GM18511 (cell line): ENCODE measurements at regions not wholly inside any gene's neighbourhood (a gene's known extent, or its start where the extent isn't known, plus 50 kb on each side); places are given as distances from the start of the nearest gene placed in this dataset.
A peak's percentile ranks its signal among the peaks of the same experiment; 100 is the strongest.

ENCODE experiments used
- ATAC-seq: cut with Tn5 transposase; IDR thresholded peaks from one replicate; pipeline ENCODE4 v1.9.1; 2021; ENCODE audit warnings: mild to moderate bottlenecking, moderate library complexity; ENCODE audit not compliant: unreplicated experiment

- ATAC-seq = no peak
Measured at GRCh38 chr10:32174349-32174893, 118.2 kb upstream of the KIF5B start.

- no peak for ATAC-seq
Measured at GRCh38 chr10:32171204-32171603, 115.0 kb upstream of the KIF5B start.

GRCh38 chr10:32169556-32169955 is 113.3 kb upstream of the KIF5B start:
- ATAC-seq = no peak

- ATAC-seq = no peak
Measured at GRCh38 chr10:32167450-32167849, 111.2 kb upstream of the KIF5B start.

- ATAC-seq = no peak
Measured at GRCh38 chr10:32166365-32166764, 110.1 kb upstream of the KIF5B start.

- ATAC-seq = no peak
Measured at GRCh38 chr10:32163762-32164148, 107.5 kb upstream of the KIF5B start.

GRCh38 chr10:32163071-32163761 is 107.0 kb upstream of the KIF5B start:
- no peak for ATAC-seq

- ATAC-seq = no peak
Measured at GRCh38 chr10:32161586-32161985, 105.4 kb upstream of the KIF5B start.

- ATAC-seq = no peak
Measured at GRCh38 chr10:32160864-32161263, 104.6 kb upstream of the KIF5B start.

GRCh38 chr10:32159264-32159663 is 103.0 kb upstream of the KIF5B start:
- ATAC-seq = no peak

GRCh38 chr10:32156031-32156495 is 99.8 kb upstream of the KIF5B start:
- ATAC-seq = no peak

GRCh38 chr10:32155075-32155516 is 98.9 kb upstream of the KIF5B start:
- ATAC-seq = no peak

- no peak for ATAC-seq
Measured at GRCh38 chr10:32153931-32154330, 97.7 kb upstream of the KIF5B start.

GRCh38 chr10:32153252-32153651 is 97.0 kb upstream of the KIF5B start:
- ATAC-seq = no peak

GRCh38 chr10:32151871-32152270 is 95.6 kb upstream of the KIF5B start:
- ATAC-seq = no peak

GRCh38 chr10:32150532-32151101 is 94.4 kb upstream of the KIF5B start:
- ATAC-seq = no peak

- peak; percentile 85 for ATAC-seq
Measured at GRCh38 chr10:32149252-32149955, 93.2 kb upstream of the KIF5B start.

- ATAC-seq = peak; percentile 13
Measured at GRCh38 chr10:32148864-32149251, 92.6 kb upstream of the KIF5B start.

- no peak for ATAC-seq
Measured at GRCh38 chr10:32147730-32148129, 91.5 kb upstream of the KIF5B start.

- ATAC-seq = no peak
Measured at GRCh38 chr10:32146166-32146565, 89.9 kb upstream of the KIF5B start.

GRCh38 chr10:32144817-32145688 is 88.8 kb upstream of the KIF5B start:
- no peak for ATAC-seq
